Stimulated activated CD4-positive, alpha-beta T cell treated with anti-CD3 and anti-CD28 coated beads, TNF-alpha, amount 100 ng/mL, for 48 hours (primary cell): ENCODE measurements at regions not wholly inside any gene's neighbourhood (a gene's known extent, or its start where the extent isn't known, plus 50 kb on each side); places are given as distances from the start of the nearest gene placed in this dataset.
"Not testable (repeated sequence)": the region's sequence is repeated elsewhere in the genome, so short reads cannot be mapped to it uniquely, and the experiment has no call there.

Source experiments
- DNase-seq, 3 donors: peaks; one replicate each; pipeline ENCODE4 v3.0.0-alpha.2; 2020; ENCODE audit warnings: low read depth in 3 of 3

DNA sequence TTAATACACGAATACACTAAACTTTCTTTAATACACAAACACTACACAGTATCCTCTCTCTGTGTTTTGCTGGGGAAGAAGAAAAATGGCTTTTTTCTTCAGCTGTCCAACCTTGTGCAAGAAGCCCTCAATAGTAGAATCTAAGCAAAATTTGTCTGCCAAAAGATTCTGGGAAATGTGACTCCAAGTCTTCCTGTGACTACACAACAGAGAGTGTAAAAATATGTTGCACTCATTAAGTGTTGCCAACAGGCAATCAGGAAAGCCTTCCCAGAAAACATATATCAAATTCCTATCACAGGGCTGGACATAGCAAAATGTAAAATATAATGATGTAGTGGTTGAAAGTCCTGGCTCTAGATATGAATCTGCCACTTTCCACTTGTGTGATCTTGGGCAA, 825.1 kb upstream of the ZWINT start:
- DNase-seq, result no peak

DNA sequence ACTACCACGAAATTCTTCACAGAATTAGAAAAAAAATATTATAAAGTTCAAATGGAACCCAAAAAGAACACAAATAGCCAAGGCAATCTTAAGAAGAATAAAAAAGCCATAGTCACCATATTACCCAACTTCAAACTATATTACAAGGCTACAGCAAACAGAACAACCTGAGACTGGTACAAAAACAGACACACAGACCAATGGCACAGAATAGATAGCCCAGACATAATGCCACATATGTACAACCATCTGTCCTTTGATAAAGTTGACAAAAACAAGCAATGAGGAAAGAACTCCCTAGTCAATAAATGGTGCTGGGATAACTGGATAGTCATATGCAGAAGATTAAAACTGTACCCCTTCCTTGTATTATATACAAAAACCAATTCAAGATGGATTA, 808.5 kb upstream of the ZWINT start:
- no peak for DNase-seq

DNA sequence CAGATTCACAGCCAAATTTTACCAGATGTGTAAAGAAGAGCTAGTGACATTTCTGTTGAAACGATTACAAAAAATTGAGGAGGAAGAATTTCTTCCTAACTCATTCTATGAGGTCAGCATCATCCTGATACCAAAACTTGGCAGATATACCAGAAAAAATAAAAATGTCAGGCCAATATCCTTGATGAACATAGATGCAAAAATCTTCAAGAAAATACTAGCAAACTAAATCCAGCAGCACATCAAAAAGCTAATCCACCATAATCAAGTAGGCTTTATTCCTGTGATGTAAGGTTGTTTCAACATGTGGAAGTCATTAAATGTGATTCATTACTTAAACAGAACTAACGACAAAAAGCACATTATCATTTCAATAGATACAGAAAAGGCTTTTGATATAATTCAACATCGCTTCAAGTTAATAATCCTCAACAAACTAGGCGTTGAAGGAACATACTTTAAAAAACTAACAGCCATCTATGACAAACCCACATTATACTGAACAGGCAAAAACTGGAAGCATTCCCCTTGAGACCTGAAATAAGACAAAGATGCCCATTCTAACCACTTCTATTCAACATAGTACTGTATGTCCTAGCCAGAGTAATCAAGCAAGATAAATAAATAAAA, 807.7 kb upstream of the ZWINT start:
- DNase-seq, result no peak

DNA sequence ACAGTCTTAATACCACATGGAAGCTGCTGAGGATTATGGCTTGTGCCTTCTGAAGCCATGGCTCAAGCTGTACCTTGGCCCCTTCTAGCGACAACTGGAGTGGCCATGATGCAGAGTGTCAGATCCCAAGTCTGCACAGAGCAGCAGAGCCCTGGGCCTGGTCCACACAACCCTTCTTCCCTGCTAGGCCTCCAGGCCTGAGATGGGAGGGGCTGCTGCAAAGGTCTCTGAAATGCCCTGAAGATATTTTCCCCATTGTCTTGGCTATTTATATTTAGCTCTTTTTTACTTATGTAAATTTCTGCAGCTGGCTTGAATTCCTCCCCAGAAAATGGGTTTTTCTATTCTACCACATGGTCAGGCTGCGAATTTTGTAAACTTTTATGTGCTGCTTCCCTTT, 804.6 kb upstream of the ZWINT start:
- DNase-seq, result no peak

DNA sequence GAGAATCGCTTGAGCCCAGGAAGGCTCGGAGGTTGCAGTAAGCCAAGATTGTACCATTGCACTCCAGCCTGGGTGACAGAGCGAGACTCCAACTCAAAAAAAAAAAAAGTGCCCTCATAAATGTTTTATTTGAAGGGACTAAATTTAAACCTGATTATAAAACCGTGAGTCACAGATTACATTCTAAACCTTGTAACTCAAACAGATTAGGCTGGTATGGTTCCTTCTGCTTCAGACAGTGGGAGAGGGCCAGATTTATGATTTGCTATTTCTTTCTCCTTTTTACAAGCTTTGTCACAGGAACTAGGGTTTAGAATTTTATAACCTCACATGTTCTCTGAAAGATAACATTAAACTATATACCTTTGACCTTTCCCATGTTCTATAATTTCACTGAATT, 801.2 kb upstream of the ZWINT start:
- DNase-seq, result no peak

DNA sequence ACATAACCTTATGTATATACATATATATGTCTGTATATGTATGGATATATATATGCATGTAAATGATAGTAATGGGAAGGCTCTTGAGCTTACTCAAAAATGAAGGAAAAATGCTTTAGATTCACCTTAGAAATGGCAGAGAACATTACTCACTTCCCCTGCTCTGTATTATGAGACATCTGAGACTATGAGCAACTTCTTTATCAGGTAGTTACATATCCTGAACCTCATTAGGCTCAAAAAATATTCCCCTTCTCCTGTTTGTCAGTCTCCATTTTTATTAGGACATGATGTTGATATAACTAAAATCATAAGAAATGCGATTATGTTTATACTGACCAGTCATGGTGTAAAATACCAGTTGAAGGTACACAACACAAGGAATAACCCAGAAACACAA, 800.1 kb upstream of the ZWINT start:
- no peak for DNase-seq

DNA sequence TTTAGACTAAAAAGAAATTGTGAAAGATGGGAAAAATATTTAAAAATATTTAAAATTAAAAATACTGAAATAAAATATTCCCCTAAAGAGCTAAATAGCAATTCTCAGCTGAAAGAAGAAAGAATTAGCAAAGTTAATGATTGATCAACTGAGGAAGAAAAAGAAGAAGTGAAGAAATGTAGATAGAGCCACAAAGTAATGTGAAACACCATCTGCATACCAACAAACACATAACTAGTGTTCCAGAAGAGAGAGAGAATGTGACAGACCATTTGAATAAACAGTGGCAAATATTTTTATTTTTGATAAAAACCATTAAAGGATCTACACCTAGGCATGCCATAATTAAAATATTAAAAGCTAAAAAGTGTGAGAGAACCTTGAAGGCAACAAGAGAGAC, 784.5 kb upstream of the ZWINT start:
- DNase-seq, result no peak

DNA sequence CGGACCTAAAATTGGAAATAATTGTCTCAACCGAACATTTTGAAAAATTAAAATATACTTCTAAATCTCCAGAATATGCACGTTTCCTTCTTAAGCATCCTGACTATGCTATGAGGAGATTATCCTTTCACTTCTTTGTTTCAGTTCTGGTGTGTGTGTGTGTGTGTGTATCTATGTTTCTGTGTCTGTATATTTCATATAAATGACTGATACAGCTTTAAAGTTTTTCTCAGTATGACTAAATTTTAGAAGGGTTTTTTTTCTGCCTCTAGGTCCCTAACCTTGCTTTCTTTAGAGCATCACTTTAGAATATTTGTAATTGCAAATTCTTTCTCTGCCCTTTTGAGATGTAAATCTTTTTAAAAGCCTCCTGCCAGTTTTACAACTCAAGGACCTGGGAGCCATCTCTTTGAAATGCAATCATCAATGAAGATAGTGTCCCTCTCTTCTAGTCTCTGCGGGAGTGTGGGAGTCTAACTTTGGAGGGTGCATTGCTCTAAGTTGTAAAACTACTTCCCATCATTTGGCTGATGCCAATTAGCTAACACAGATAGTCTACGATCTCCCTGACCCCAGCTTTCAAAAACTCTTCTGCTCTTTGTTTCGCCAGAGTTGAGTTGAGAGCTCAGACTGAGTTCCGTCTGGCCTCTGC, 782.0 kb upstream of the ZWINT start:
- DNase-seq, result no peak

DNA sequence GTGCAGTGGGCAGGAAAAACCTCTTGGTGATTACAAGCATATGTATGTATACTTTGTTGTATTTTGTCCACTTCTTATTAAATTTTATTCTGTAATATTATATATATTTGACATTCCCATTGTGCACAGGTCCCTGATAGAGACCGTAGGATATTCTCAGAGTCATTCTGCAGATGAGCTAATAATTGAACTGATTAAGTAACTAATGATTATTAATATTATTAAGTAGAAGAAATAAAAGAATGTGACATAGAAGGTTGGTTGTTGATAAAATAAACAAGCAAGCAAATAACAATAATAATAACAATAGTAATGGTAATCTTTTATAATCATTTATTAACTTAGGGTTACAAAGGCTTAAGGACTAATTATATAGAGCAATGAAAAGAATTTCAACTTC, 780.6 kb upstream of the ZWINT start:
- DNase-seq, result no peak

DNA sequence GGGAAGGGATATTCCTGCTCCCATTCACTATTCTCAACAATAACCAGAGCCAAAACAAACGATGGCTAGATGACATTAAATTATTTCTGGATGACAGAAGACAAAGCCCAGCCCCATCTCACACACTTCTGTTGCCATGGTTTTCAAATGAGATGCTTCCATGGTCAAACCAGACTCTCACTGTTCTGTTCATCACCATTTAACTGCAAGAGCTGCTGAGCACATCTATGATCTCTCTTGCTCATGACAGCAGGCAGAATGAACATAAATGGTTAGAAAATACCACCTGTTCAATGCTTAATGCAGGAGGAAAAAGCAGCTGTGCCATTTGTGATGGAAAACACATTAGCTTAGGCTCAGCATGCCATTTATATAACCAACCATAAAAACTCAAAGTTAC, 758.6 kb upstream of the ZWINT start:
- no peak for DNase-seq

DNA sequence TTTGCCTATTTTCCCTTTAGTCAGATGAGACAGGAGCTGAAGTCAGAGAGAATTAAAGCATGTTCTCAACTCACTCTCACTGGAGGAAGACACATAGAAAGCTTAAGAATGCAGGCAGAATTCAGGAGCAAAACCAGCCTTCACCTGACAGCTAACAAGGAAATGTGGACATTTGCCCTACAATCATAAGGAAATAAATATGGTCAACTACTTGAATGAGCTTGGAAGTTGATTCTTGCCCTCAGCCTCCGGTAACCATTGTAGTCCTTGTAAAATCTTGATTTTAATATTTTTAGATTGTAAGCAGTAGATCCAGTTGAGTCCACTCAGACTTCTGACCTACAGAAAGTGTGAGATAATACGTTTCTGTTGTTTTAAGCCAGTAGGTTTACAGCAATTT, 752.5 kb upstream of the ZWINT start:
- no peak for DNase-seq

DNA sequence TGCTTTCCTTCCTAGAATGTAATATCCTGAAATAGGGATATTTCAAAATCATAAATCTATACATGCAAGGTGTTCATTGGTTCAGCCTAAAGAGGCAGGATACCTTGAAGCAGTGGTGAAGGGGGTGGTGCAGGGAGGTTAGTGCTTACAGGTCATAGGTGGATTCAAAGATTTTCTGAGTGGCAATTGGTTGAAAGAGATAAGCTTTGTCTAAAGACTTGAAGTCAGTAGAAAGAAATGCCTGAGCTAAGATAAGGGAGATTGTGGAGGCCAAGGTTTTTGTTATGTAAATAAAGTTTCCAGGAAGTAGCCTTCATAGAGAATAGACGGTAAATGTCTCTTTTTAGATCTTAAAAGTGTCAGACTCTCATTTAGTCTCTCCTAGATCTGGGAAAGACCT, 741.2 kb upstream of the ZWINT start:
- DNase-seq, result no peak

DNA sequence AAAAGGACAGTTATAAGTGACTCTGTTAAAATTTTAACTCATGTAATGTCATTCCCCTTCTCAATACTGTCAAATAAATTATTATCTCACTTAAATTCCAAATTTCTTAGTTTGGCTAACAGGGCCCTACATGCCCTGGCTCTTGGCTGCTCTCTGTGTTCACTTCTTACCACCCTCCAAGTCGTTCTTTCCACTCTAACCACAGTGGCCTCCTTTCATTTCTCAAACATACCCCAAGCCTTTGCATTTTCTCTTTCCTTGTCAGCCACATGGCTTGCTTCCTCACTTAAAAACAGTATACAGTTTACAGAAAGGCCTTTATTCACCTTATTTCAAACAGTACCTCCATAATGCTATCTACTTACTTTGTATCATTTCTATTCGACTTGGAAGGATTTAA, 737.1 kb upstream of the ZWINT start:
- no peak for DNase-seq

DNA sequence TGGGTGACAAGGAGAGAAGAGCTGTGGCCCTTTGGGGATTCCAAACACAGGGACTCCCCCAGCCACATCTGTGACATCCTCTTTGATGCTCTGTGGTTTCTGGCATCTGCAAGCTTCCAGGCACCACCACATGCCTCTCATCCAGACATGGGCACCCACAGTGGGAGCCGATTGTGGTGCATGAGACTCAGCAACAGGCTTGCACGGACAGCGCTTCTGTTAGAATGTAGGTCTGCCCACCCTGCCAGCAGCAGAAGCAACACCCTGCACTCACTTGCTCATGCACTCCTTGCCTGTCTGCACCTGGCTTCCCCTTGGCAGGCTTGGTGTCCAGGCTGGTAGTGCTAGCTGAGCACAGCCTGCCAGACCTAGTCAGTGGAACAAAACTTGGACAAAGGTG, 735.0 kb upstream of the ZWINT start:
- DNase-seq, result no peak

DNA sequence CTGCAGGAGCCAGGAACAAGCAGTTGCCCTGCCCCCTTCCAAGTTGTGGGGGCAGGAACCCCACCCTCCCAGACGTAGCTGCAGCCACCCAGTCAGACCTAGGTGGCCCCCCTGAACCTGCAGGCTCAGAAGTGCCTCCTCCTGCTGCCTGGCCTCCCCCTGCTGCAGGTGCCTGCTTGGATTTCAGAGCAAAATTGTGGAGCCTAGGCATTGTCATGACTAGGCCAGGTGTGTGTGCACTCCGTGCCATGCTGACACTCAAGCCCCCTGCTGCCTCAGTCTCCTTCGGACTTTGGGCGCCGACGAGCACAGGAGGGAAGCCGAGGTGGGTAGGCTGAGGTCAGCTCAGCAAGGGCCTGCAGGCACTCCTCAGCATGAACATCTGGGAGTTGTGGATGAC, 733.9 kb upstream of the ZWINT start:
- no peak for DNase-seq

DNA sequence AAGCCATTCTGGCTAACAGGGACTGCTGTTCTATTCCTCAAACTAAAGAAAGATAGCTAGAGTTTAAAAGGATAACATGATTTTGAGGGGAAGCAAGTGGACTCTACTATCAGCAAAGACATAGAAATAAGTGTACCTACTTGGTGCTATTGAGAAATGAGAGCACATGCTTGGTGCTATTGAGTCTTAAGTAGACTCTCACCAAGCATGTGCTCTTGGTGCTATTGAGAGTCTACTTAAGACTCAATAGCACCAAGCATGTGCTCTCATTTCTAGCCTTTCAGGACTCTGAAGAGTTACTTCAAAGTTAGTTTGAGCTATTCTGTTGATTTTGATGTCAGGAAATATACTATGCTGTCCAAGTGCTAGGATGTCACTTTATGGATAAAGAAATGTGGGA, 733.0 kb upstream of the ZWINT start:
- DNase-seq, result no peak

DNA sequence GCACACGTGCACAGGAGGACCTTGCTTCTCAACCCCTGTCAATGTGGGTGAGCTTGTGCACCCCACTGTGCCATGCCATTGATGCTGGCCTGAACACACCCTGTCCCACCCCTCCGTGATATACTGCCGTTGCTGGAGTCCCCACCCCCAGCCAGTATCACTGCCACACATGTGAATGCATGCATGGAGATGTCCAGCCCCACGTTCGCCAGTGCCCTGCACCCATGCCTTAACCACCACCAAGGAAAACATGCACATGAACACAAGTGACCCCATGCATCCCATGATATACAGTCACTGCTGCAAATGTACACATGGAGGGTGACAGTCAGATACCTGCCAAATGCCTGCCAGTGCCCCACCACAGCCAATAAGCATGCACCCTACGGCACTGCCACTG, 692.5 kb upstream of the ZWINT start:
- no peak for DNase-seq

DNA sequence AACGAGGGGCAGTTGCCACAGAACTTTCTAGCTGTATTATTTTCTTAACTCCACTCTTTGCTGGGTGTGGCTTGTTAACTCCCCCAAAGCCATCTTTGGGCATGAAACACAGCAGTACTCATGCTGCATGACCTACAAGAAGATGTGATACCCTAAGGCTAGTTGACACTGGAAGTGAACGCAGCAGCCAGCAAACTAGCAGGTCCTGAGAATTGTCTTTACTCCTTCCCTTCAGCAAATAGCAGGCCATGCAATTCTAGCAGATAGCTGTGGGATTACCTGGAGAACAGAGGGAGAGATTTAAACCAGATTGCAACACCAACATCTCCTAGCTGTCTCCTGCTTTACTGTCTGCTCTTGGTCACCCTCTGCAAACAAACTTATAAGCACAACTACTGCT, 688.0 kb upstream of the ZWINT start:
- DNase-seq, result no peak

DNA sequence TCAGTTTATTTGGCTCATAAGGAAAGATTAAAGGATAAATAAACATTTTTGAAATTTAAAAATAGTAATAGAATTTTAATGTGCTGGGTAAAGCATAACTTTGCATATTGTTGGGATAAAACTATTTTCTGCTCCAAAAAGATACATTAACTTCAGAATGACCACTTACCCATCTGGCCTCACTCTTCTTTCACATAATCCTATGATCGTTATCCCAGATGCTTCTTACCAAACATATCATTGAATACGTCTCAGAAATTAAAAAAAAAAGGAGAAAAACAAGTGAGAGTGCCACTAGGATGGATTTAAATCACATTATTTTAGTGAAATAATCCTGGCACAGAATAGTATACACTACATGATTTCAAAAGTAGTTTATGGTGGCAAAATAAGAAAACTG, 677.5 kb upstream of the ZWINT start:
- DNase-seq, result no peak

DNA sequence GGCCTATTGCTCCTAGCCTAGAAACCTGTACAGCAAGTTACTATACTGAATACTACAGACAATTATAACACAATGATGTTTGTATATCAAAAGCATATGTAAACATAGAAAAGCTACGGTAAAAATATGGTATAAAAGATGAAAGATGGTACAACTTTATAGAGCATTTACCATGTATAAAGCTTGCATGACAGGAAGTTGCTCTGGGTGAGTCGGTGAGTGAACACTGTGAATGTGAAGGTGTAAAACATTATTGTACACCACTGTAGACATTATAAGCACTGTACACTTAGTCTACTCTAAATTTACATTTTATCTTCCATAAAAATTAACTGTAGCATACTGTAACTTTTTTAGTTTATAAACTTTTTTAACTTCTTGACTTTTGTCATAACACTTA, 674.3 kb upstream of the ZWINT start:
- no peak for DNase-seq

DNA sequence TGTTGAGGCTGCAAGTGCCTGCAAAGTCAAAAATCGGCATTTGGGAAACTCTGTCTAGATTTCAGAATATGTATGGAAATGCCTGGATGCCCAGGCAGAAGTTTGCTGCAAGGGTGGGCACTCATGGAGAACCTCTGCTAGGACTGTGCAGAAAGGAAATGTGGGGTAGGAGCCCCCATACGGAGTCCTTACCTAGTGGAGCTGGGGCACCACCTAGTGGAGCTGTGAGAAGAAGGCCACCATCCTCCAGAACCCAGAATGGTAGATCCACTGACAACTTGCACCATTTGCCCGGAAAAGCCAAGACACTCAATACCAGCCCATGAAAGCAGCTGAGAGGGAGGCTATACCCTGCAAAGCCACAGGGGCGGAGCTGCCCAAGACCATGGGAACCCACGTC, 671.2 kb upstream of the ZWINT start:
- not testable (repeated sequence) for DNase-seq

DNA sequence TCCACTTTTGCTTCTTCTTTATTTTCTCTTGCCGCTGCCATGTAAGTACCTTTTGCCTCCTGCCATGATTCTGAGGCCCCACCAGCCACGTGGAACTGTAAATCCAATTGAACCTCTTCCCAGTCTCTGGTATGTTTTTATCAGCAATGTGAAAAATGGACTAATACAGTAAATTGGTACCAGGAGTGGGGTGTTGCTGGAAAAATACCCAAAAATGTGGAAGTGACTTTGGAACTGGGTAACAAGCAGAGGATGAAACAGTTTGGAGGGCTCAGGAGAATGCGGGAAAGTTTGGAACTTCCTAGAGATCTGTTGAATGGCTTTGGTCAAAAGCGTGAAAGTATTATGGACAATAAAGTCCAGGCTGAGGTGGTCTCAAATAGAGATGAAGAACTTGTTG, 670.3 kb upstream of the ZWINT start:
- no peak for DNase-seq

DNA sequence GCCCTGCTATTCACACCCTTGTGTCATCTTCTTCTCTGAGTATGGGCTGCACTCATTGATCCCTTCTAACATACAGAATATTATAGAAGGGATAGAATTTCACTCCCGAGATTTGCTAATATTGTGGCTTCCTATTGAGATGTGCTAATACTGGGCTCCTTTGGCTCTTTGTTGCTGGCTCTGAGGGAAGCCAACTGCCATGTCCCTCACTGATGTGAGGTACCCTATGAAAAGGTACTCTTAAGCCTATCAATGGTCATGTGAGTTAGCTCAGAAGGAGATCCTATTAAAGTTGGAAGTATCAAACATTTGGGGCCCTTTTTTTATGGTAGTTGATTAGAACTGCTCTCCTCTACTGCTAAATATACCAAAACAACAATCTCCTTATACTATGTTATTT, 665.2 kb upstream of the ZWINT start:
- no peak for DNase-seq

DNA sequence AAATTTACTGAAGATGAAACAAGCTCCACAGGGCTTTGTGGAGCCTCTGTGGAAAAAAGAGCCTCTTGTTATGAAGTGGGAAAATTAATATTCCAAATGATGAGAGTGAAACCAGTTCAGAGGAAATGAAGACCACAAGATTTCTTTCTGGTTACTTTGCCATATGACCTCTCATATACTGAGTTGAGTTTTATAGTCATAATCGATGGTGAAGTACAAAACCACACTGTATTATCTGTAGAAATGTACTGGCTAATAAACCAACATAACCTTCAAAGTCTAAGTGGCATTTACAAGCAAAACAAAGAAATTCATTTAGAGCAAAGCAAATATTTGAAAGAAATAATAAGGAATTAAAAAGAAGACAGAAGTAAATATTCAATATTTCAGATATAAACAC, 662.6 kb upstream of the ZWINT start:
- DNase-seq, result no peak
